K562 (cell line): ENCODE measurements at regions not wholly inside any gene's neighbourhood (a gene's known extent, or its start where the extent isn't known, plus 50 kb on each side); places are given as distances from the start of the nearest gene placed in this dataset.

Experiments
- ATAC-seq: fragments of 200-7000 bp; cut with Tn5 transposase; 3 replicates; pipeline ENCODE4 v1.9.1; 2020; ENCODE audit warnings: moderate library complexity
- BruUV-seq: library from RNA; stranded (reverse); fragments of 400-500 nt; replicated peaks from 2 replicates; lab custom pipeline; 2021; lab: Mats Ljungman, UMichigan
- CTCF ChIA-PET: fragments of 300-600 bp; formaldehyde crosslinking; extraction: SDS; loops from one replicate; lab custom pipeline; 2021; ENCODE audit warnings: low intra/inter-chr PET ratio; lab: Yijun Ruan, JAX
- POLR2A ChIA-PET: fragments of 300-600, 350-650 bp; sonication (Branson Sonifier 250); formaldehyde crosslinking; extraction: SDS; loops from one replicate; lab custom pipeline; 2021; ENCODE audit warnings: antibody characterized with exemption, inconsistent platforms; lab: Yijun Ruan, JAX
- DNase-seq, 4 experiments: peaks; one replicate each; pipeline versions ENCODE4 v3.0.0 to v3.0.0-alpha.2; 2011 to 2018; ENCODE audit warnings: low spot score in 3 of 4, mixed read lengths in 3 of 4; ENCODE audit errors: extremely low read depth in 1 of 4
- FAIRE-seq: peaks from 2 replicates; lab custom pipeline; 2011; peaks lifted over from hg19 to GRCh38; lab: Jason Lieb, UNC
- H2AFZ ChIP-seq: 2 replicates; pipeline ENCODE4 v1.6.0; 2011; ENCODE audit warnings: low read depth, low read length, control low read depth, inconsistent platforms
- H3K27ac ChIP-seq: fragments of 200-600 bp; 3 replicates; pipeline ENCODE4 v1.8.0; 2011; ENCODE audit warnings: low read depth, mild to moderate bottlenecking, control low read depth, inconsistent platforms, low read length, moderate library complexity, mixed read lengths; ENCODE audit errors: extremely low read depth
- H3K27me3 ChIP-seq, 2 experiments: fragments of 300-600 bp in 1 of 2; 2 replicates in 1 of 2; 3 replicates in 1 of 2; pipeline versions ENCODE4 v1.6.0 to v1.8.0; 2011; ENCODE audit warnings: inconsistent platforms in 2 of 2, low read length in 2 of 2, mild to moderate bottlenecking in 1 of 2, mixed read lengths in 1 of 2, moderate library complexity in 1 of 2; ENCODE audit not compliant: control insufficient read depth in 2 of 2, insufficient read depth in 2 of 2
- H3K36me3 ChIP-seq: fragments of 300-600 bp; 3 replicates; pipeline ENCODE4 v1.8.0; 2011; ENCODE audit warnings: mild to moderate bottlenecking, low read length, inconsistent platforms; ENCODE audit not compliant: control insufficient read depth, insufficient read depth
- H3K4me1 ChIP-seq, 2 experiments: fragments of 200-600 bp in 1 of 2; replicated peaks in 1 of 2; 2 replicates in 1 of 2; 3 replicates in 1 of 2; pipeline versions ENCODE4 v1.5.1 to v1.8.0; 2011; ENCODE audit warnings: inconsistent platforms in 2 of 2, low read length in 2 of 2, mild to moderate bottlenecking in 1 of 2, mixed read lengths in 1 of 2, moderate library complexity in 1 of 2; ENCODE audit not compliant: control insufficient read depth in 2 of 2, insufficient read depth in 2 of 2
- H3K4me2 ChIP-seq: 2 replicates; pipeline ENCODE4 v1.6.1; 2011; ENCODE audit warnings: low read length, control low read depth, inconsistent platforms, mixed read lengths; ENCODE audit not compliant: insufficient read depth
- H3K4me3 ChIP-seq: fragments of 200-600 bp; sonication (generic), shearing (Covaris generic); 2 replicates; pipeline ENCODE4 v1.5.1; 2016; ENCODE audit warnings: control low read depth, inconsistent platforms
- H3K79me2 ChIP-seq: fragments of 200-600 bp; 3 replicates; pipeline ENCODE4 v1.8.0; 2011; ENCODE audit warnings: low read length, inconsistent platforms; ENCODE audit not compliant: control insufficient read depth, insufficient read depth
- H3K9ac ChIP-seq, 2 experiments: 2 replicates each; pipeline versions ENCODE4 v1.6.0 to v1.6.1; 2011; ENCODE audit warnings: low read depth in 2 of 2, low read length in 2 of 2, control low read depth in 1 of 2, inconsistent platforms in 1 of 2, mild to moderate bottlenecking in 1 of 2, mixed read lengths in 1 of 2; ENCODE audit not compliant: insufficient read depth in 1 of 2
- H3K9me1 ChIP-seq: one replicate; pipeline ENCODE4 v1.6.0; 2011; ENCODE audit warnings: inconsistent platforms, mild to moderate bottlenecking, low read length, moderate library complexity; ENCODE audit not compliant: control insufficient read depth, insufficient read depth
- H3K9me3 ChIP-seq: replicated peaks from 2 replicates; pipeline ENCODE4 v1.5.1; 2011; ENCODE audit warnings: low read depth, low read length, inconsistent platforms; ENCODE audit not compliant: control insufficient read depth, insufficient read depth
- H4K20me1 ChIP-seq: replicated peaks from 2 replicates; pipeline ENCODE4 v1.6.1; 2011; ENCODE audit warnings: low read length, inconsistent platforms, mixed read lengths; ENCODE audit not compliant: control insufficient read depth, insufficient read depth
- BCL6 ChIP-seq: fragments of 250-450 bp; sonication (Bioruptor Pico); IDR thresholded peaks from 2 replicates; pipeline ENCODE4 v1.4.0; 2020
- CREM ChIP-seq: IDR thresholded peaks from 2 replicates; pipeline ENCODE4 v1.6.1; 2014; ENCODE audit warnings: antibody characterized with exemption, low read depth
- HDAC8 ChIP-seq: fragments of 450-650 bp; IDR thresholded peaks from 2 replicates; pipeline ENCODE4 v1.6.1; 2016; ENCODE audit warnings: mild to moderate bottlenecking, missing genetic modification characterization, moderate library complexity, missing compliant biosample characterization
- SAP30 ChIP-seq: fragments of 200-600 bp; sonication (generic); IDR thresholded peaks from 2 replicates; pipeline ENCODE4 v1.6.1; 2012; ENCODE audit warnings: borderline replicate concordance, low read depth, mild to moderate bottlenecking, moderate library complexity, low read length, control low read depth, inconsistent platforms; ENCODE audit not compliant: insufficient read depth, poor library complexity, severe bottlenecking
- SMAD2 ChIP-seq: fragments of 150-350 bp; IDR thresholded peaks from 2 replicates; pipeline ENCODE4 v1.6.1; 2014; ENCODE audit warnings: low read depth, mild to moderate bottlenecking, low read length
- SNAPC5 ChIP-seq: fragments of 250-450 bp; sonication (Bioruptor Pico); IDR thresholded peaks from 2 replicates; pipeline ENCODE4 v1.8.0; 2021; ENCODE audit warnings: moderate library complexity, mild to moderate bottlenecking, inconsistent platforms
- ZC3H11A ChIP-seq: IDR thresholded peaks from 2 replicates; pipeline ENCODE4 v1.6.1; 2012; ENCODE audit warnings: low read depth, low read length, improper control_type of control experiment
- ZNF445 ChIP-seq: fragments of 250-450 bp; sonication (Bioruptor Pico); IDR thresholded peaks from 2 replicates; pipeline ENCODE4 v1.4.0; 2020; ENCODE audit warnings: low read depth, mild to moderate bottlenecking, moderate library complexity
- WGBS: fragments of 100-300 bp; shearing (Covaris generic); methylation state at CpG from one replicate; pipeline ENCODE4 v1.1.6; 2016; ENCODE audit warnings: low coverage, mixed read lengths; ENCODE audit not compliant: insufficient coverage; ENCODE audit errors: missing lambda C conversion rate; 5-methylcytosine and 5-hydroxymethylcytosine counted together
- in situ Hi-C: fragments of 300-500 bp; cut with MboI; formaldehyde crosslinking; loops from 4 replicates; pipeline ENCODE4 v1.15.0; 2018; ENCODE audit warnings: inconsistent platforms, mixed read lengths
- intact Hi-C: fragments of 100-400 bp; cut with micrococcal nuclease; formaldehyde crosslinking; loops from 2 replicates; pipeline ENCODE4 v1.14.2; 2022
- TF ChIP-seq, protein P1 (sequence below): fragments of 450-650 bp; IDR thresholded peaks from 2 replicates; pipeline ENCODE4 v1.6.1; 2018; ENCODE audit warnings: mild to moderate bottlenecking, low read depth; ENCODE audit not compliant: partially characterized antibody
- TF ChIP-seq, protein P2 (sequence below): sonication (generic); formaldehyde crosslinking; IDR thresholded peaks from 2 replicates; pipeline ENCODE4 v1.8.0; 2022; ENCODE audit warnings: mild to moderate bottlenecking, missing genetic modification reagents

- no peak for DNase-seq
- no peaks in the 10 kb centered on the region for H3K27me3 ChIP-seq
- H3K4me2 ChIP-seq: no peak overlapping the region
- in situ Hi-C loops (no loop called here), intact Hi-C loops (no loop called here)
- no peaks in the 10 kb centered on the region for H3K79me2 ChIP-seq
- no peak for FAIRE-seq
- no peaks in the 10 kb centered on the region for H3K36me3 ChIP-seq
- no peak overlapping the region for H3K9ac ChIP-seq
- no peak overlapping the region for H3K4me3 ChIP-seq
- H3K27ac ChIP-seq: no peak overlapping the region
- no peaks in the 10 kb centered on the region for H3K4me1 ChIP-seq
- CTCF ChIA-PET: no interaction called here
- H3K9me1 ChIP-seq: no peaks in the 10 kb centered on the region
- H4K20me1 ChIP-seq: no peaks in the 10 kb centered on the region
- ATAC-seq: no peak
- BruUV-seq: no TSS peak
- WGBS: 5% methylated on average over 4 of the region's 4 CpGs
- no peaks in the 10 kb centered on the region; the same call in 1 of the 2 replicates for H3K9me3 ChIP-seq
- no peak for TF ChIP-seq SAP30
- TF ChIP-seq BCL6 (CRISPR knock-in tag): no peak
- TF ChIP-seq ZC3H11A: no peak
- no peak for TF ChIP-seq ZNF445 (CRISPR knock-in tag)
- no peak for TF ChIP-seq SNAPC5
- TF ChIP-seq HDAC8 (tag): no peak
- TF ChIP-seq, all 486 proteins: peak for 0
- no peak overlapping the region for H2AFZ ChIP-seq
- POLR2A ChIA-PET: no interaction called here
These were observed 105.9 kb downstream of the SOX11 start for GRCh38 chr2:5798084-5798483.

DNA sequence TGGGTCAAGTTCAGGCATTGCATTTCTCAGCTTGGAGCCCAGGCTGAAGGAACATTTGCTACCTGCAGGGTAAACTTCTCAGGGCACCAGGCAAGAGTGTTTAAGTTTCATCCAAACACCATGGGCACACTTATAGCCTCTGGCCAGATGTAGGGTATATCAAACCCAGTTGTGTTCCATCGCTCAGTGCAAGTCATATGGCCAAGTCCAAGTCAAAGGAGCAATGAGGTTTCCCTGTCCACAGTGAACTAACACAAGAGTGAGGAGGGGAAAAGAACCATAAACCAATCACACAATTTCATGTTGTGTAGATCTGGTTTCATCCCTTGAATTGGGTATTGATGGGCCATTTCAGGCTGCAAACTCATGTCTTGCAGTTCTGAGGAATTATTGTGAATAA lies 107.2 kb downstream of the SOX11 start:
- CTCF ChIA-PET: no interaction called here
- Histone ChIP-seq H3K79me2 (no peaks in the 10 kb centered on the region), H3K9me1 (no peaks in the 10 kb centered on the region), H3K9ac (no peak overlapping the region), H3K36me3 (no peaks in the 10 kb centered on the region), H4K20me1 (no peaks in the 10 kb centered on the region), H3K9me3 (no peaks in the 10 kb centered on the region; the same call in 1 of the 2 replicates), H3K27ac (no peak overlapping the region), H2AFZ (no peak overlapping the region), H3K4me1 (no peaks in the 10 kb centered on the region), H3K4me2 (no peak overlapping the region), H3K27me3 (no peaks in the 10 kb centered on the region), H3K4me3 (no peak overlapping the region)
- BruUV-seq: no TSS peak
- ATAC-seq: no peak
- intact Hi-C loops (no loop called here), in situ Hi-C loops (no loop called here)
- no peak for FAIRE-seq
- no peak for TF ChIP-seq CREM
- TF ChIP-seq, protein P1, sequence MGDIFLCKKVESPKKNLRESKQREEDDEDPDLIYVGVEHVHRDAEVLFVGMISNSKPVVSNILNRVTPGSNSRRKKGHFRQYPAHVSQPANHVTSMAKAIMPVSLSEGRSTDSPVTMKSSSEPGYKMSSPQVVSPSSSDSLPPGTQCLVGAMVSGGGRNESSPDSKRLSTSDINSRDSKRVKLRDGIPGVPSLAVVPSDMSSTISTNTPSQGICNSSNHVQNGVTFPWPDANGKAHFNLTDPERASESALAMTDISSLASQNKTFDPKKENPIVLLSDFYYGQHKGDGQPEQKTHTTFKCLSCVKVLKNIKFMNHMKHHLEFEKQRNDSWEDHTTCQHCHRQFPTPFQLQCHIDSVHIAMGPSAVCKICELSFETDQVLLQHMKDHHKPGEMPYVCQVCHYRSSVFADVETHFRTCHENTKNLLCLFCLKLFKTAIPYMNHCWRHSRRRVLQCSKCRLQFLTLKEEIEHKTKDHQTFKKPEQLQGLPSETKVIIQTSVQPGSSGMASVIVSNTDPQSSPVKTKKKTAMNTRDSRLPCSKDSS: no peak
- TF ChIP-seq, protein P2, sequence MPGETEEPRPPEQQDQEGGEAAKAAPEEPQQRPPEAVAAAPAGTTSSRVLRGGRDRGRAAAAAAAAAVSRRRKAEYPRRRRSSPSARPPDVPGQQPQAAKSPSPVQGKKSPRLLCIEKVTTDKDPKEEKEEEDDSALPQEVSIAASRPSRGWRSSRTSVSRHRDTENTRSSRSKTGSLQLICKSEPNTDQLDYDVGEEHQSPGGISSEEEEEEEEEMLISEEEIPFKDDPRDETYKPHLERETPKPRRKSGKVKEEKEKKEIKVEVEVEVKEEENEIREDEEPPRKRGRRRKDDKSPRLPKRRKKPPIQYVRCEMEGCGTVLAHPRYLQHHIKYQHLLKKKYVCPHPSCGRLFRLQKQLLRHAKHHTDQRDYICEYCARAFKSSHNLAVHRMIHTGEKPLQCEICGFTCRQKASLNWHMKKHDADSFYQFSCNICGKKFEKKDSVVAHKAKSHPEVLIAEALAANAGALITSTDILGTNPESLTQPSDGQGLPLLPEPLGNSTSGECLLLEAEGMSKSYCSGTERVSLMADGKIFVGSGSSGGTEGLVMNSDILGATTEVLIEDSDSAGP (CRISPR knock-in tag): no peak
- no peak for TF ChIP-seq SMAD2
- WGBS: 0% methylated on average over 1 of the region's 1 CpG
- POLR2A ChIA-PET: no interaction called here
- DNase-seq: no peak
